ENCODE measurements at regions not wholly inside any gene's neighbourhood (a gene's known extent, or its start where the extent isn't known, plus 50 kb on each side); places are given as distances from the start of the nearest gene placed in this dataset.

- TF ChIP-seq, protein P1, sequence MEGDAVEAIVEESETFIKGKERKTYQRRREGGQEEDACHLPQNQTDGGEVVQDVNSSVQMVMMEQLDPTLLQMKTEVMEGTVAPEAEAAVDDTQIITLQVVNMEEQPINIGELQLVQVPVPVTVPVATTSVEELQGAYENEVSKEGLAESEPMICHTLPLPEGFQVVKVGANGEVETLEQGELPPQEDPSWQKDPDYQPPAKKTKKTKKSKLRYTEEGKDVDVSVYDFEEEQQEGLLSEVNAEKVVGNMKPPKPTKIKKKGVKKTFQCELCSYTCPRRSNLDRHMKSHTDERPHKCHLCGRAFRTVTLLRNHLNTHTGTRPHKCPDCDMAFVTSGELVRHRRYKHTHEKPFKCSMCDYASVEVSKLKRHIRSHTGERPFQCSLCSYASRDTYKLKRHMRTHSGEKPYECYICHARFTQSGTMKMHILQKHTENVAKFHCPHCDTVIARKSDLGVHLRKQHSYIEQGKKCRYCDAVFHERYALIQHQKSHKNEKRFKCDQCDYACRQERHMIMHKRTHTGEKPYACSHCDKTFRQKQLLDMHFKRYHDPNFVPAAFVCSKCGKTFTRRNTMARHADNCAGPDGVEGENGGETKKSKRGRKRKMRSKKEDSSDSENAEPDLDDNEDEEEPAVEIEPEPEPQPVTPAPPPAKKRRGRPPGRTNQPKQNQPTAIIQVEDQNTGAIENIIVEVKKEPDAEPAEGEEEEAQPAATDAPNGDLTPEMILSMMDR (IDR thresholded peaks at IDR 0.05) = no peak
- TF ChIP-seq POLR2A (IDR thresholded peaks at IDR 0.05) = no peak
Measured at GRCh38 chr3:28891485-28891884, 389.4 kb upstream of the RBMS3 start.
